ENCODE measurements at regions not wholly inside any gene's neighbourhood (a gene's known extent, or its start where the extent isn't known, plus 50 kb on each side); places are given as distances from the start of the nearest gene placed in this dataset.

- no peak for DNase-seq
Observed at GRCh38 chr3:167958141-167958540, 137.6 kb downstream of the GOLIM4 start.

GRCh38 chr3:167952969-167953368, 142.8 kb downstream of the GOLIM4 start:
- DNase-seq = no peak

- no peak for DNase-seq
Observed at GRCh38 chr3:167950212-167950611, 145.5 kb downstream of the GOLIM4 start.

- DNase-seq = no peak
Observed at GRCh38 chr3:167941234-167941995, 154.3 kb downstream of the GOLIM4 start.

- no peak for DNase-seq
Observed at GRCh38 chr3:167940241-167940640, 155.5 kb downstream of the GOLIM4 start.

GRCh38 chr3:167938516-167938915, 157.2 kb downstream of the GOLIM4 start:
- no peak for DNase-seq

GRCh38 chr3:167936019-167936418, 159.7 kb downstream of the GOLIM4 start:
- peak; percentile 6 for DNase-seq

- DNase-seq = no peak
Observed at GRCh38 chr3:167930453-167930852, 165.3 kb downstream of the GOLIM4 start.

GRCh38 chr3:167929968-167930367, 165.8 kb downstream of the GOLIM4 start:
- no peak for DNase-seq

GRCh38 chr3:167928381-167928780, 167.3 kb downstream of the GOLIM4 start:
- DNase-seq = no peak

- DNase-seq = no peak
Observed at GRCh38 chr3:167920747-167921146, 175.0 kb downstream of the GOLIM4 start.

GRCh38 chr3:167919590-167919989, 176.1 kb downstream of the GOLIM4 start:
- DNase-seq = no peak

GRCh38 chr3:167918686-167919085, 177.0 kb downstream of the GOLIM4 start:
- DNase-seq = no peak

GRCh38 chr3:167918008-167918596, 177.6 kb downstream of the GOLIM4 start:
- no peak for DNase-seq

GRCh38 chr3:167913219-167913835, 177.8 kb downstream of the SERPINI1 start:
- no peak for DNase-seq

GRCh38 chr3:167909952-167910351, 174.4 kb downstream of the SERPINI1 start:
- no peak for DNase-seq

- DNase-seq = no peak
Observed at GRCh38 chr3:167909504-167909896, 174.0 kb downstream of the SERPINI1 start.

GRCh38 chr3:167908746-167909503, 173.4 kb downstream of the SERPINI1 start:
- DNase-seq = no peak

GRCh38 chr3:167908221-167908620, 172.7 kb downstream of the SERPINI1 start:
- DNase-seq = no peak

- no peak for DNase-seq
Observed at GRCh38 chr3:167901138-167901537, 165.6 kb downstream of the SERPINI1 start.

- DNase-seq = no peak
Observed at GRCh38 chr3:167899093-167899492, 163.6 kb downstream of the SERPINI1 start.

GRCh38 chr3:167898091-167898490, 162.6 kb downstream of the SERPINI1 start:
- no peak for DNase-seq

GRCh38 chr3:167895684-167896083, 160.2 kb downstream of the SERPINI1 start:
- no peak for DNase-seq

GRCh38 chr3:167895178-167895577, 159.7 kb downstream of the SERPINI1 start:
- DNase-seq = no peak
